ENCODE measurements at regions not wholly inside any gene's neighbourhood (a gene's known extent, or its start where the extent isn't known, plus 50 kb on each side); places are given as distances from the start of the nearest gene placed in this dataset.
A peak's percentile ranks its signal among the peaks of the same experiment; 100 is the strongest.
"Not testable (repeated sequence)": the region's sequence is repeated elsewhere in the genome, so short reads cannot be mapped to it uniquely, and the experiment has no call there.

DNA sequence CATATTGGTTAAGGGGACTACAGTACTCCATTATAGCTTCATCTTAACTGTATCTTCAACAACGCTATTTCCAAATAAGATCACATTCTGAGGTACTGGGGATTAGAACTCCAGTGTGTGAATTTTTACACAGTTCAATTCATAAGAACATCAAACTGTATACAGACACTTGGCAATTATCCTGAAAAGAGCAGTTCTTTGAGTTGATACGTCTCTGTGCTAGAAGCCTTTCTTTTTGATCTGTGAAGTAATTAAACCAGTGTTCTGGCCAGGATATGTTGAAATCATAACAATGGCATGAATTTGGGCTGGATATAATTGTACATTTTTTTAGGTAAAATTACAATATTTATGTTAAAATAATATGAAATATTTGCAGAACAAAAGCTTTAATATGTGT lies 93.5 kb upstream of the ITPRID2 start:
- Histone ChIP-seq H3K4me3 (no peak overlapping the region), H4K20me1 (ENCODE audit: insufficient read depth) (no peaks in the 10 kb centered on the region), H3F3A (ENCODE audit: insufficient read depth) (no peaks in the 10 kb centered on the region), H3K36me3 (ENCODE audit: low read depth) (no peaks in the 10 kb centered on the region), H3K9ac (no peak overlapping the region), H3K9me3 (ENCODE audit: low read depth) (no peaks in the 10 kb centered on the region), H2AFZ (no peak overlapping the region), H3K4me2 (ENCODE audit: unreplicated experiment) (no peak overlapping the region), H3K27ac (no peak overlapping the region), H3K9me2 (ENCODE audit: insufficient read depth) (no peaks in the 10 kb centered on the region), H3K27me3 (replicated peaks; ENCODE audit: insufficient read depth) (no peaks in the 10 kb centered on the region), H3K79me2 (ENCODE audit: insufficient read depth) (no peaks in the 10 kb centered on the region), H3K4me1 (ENCODE audit: insufficient read depth) (no peaks in the 10 kb centered on the region)
- TF ChIP-seq EZH2 (IDR thresholded peaks at IDR 0.05; ENCODE audit: insufficient read depth, poor library complexity, severe bottlenecking) (no peak), EZH2phosphoT487 (IDR thresholded peaks at IDR 0.05; ENCODE audit: insufficient read depth, low read depth) (no peak)
- in situ Hi-C loops (cut with MboI) = no loop called here
- DNase-seq = no peak
- 82 to 83% methylated on average over 2 of the region's 2 CpGs for WGBS, 2 experiments (ENCODE audit: low coverage in 1 of 2, low lambda C conversion rate in 2 of 2, missing lambda C conversion rate in 2 of 2)

DNA sequence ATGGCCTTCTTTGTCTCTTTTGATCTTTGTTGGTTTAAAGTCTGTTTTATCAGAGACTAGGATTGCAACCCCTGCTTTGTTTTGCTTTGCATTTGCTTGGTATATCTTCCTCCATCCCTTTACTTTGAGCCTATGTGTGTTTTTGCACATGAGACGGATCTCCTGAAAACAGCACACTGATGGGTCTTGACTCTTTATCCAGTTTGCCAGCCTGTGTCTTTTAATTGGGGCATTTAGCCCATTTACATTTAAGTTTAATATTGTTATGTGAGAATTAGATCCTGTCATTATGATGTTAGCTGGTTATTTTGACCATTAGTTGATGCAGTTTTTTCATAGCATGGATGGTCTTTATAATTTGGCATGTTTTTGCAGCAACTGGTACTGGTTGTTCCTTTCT lies 89.2 kb upstream of the ITPRID2 start:
- H3K4me3 ChIP-seq; DNase-seq; H3K27ac ChIP-seq; H3K79me2 ChIP-seq (ENCODE audit: insufficient read depth); H3K36me3 ChIP-seq (ENCODE audit: low read depth); H3K9me3 ChIP-seq (ENCODE audit: low read depth); H3K4me2 ChIP-seq (ENCODE audit: unreplicated experiment); H3K9me2 ChIP-seq (ENCODE audit: insufficient read depth); in situ Hi-C loops (cut with MboI); H3K27me3 ChIP-seq (replicated peaks; ENCODE audit: insufficient read depth); H3K9ac ChIP-seq; H2AFZ ChIP-seq; H4K20me1 ChIP-seq (ENCODE audit: insufficient read depth): not testable (repeated sequence)
- Histone ChIP-seq H3F3A (ENCODE audit: insufficient read depth) (peaks cover 16% of the 10 kb centered on the region), H3K4me1 (ENCODE audit: insufficient read depth) (peaks cover 17% of the 10 kb centered on the region)
- 90 to 100% methylated on average over 1 of the region's 1 CpG for WGBS, 2 experiments (ENCODE audit: low coverage in 1 of 2, low lambda C conversion rate in 2 of 2, missing lambda C conversion rate in 2 of 2)

DNA sequence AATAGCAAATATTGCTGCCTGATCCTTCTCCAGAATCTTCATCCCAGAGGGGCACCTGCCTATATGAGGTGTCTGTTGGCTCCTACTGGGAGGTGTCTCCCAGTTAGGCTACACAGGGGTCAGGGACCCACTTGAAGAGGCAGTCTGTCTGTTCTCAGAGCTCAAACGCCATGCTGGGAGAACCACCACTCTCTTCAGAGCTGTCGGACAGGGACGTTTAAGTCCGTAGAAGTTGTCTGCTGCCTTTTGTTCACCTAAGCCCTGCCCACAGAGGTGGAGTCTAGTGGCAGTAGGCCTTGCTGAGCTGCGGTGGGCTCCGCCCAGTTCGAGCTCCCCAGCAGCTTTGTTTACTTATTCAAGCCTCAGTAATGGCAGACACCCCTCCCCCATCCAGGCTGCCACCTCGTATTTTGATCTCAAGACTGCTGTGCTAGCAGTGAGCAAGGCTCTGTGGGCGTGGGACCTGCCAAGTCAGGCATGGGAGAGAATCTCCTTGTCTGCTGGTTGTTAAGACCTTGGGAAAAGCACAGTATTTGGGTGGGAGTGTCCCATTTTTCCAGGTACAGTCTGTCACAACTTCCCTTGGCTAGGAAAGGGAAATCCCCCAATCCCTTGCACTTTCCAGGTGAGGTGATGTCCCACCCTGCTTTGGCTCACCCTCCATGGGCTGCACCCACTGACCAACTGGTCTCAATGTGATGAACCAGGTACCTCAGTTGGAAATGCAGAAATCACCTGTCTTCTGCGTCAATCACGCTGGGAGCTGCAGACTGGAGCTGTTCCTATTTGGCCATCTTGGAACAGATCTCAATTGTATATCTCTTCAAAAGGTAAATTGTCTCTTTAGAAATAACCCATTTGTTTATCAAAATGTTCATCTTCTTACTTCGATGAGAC lies 87.4 kb upstream of the ITPRID2 start:
- H3K27me3 ChIP-seq (replicated peaks; ENCODE audit: insufficient read depth); H3K9me3 ChIP-seq (ENCODE audit: low read depth); H3K4me2 ChIP-seq (ENCODE audit: unreplicated experiment); H3K9me2 ChIP-seq (ENCODE audit: insufficient read depth); DNase-seq; H3K36me3 ChIP-seq (ENCODE audit: low read depth); H3K9ac ChIP-seq; H2AFZ ChIP-seq; H3K27ac ChIP-seq; H3K4me3 ChIP-seq; in situ Hi-C loops (cut with MboI); H4K20me1 ChIP-seq (ENCODE audit: insufficient read depth); H3K79me2 ChIP-seq (ENCODE audit: insufficient read depth): not testable (repeated sequence)
- 71 to 72% methylated on average over 12 of the region's 12 CpGs for WGBS, 2 experiments (ENCODE audit: low coverage in 1 of 2, low lambda C conversion rate in 2 of 2, missing lambda C conversion rate in 2 of 2)
- peaks cover 17% of the 10 kb centered on the region for H3K4me1 ChIP-seq (ENCODE audit: insufficient read depth)
- H3F3A ChIP-seq (ENCODE audit: insufficient read depth) = peaks cover 16% of the 10 kb centered on the region

DNA sequence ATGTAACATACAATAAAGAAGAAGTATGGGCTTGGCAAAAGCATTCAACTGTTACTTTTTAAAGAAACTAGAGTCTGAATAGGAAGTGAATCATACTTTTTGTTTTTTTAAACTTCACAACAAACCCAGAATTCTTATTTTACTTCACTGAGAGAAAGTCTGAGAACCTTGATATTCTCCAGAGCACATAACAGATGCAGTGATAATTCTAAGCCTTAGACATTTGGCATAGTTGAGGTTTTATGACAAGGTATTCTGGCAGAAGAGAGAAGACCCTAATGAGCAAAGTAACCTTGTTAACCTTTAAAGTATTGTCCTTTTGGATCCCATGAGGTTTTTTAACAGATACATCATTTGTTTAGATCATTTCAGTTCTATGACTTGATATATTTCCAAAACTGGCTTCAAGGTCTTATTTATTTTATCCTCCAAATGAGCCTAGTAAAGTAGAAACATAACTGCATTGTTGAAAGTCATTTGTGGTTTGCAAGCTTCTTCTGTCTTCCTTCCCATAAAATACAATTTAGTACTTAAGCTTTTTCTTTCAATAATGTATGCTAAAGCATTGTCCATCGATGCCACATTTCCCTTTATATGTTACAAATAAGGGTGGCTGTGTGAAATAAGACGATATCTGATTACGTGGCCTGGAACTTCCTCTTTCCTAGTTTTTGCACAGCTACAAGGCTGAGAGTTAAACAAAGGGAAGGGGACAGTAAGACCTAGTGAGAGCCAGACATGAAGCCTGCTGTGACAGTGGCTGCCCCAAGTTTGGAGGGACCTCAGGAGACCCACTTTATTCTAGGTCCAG lies 86.1 kb upstream of the ITPRID2 start:
- peak overlapping the region; percentile 18 for H3K27ac ChIP-seq
- DNase-seq = peak; percentile 30
- H2AFZ ChIP-seq = peak overlapping the region; percentile 45; the same call in 1 of the 2 replicates
- TF ChIP-seq EZH2phosphoT487 (IDR thresholded peaks at IDR 0.05; ENCODE audit: insufficient read depth, low read depth) (no peak), EZH2 (IDR thresholded peaks at IDR 0.05; ENCODE audit: insufficient read depth, poor library complexity, severe bottlenecking) (no peak)
- H3K79me2 ChIP-seq (ENCODE audit: insufficient read depth) = no peaks in the 10 kb centered on the region
- no peaks in the 10 kb centered on the region for H3K9me3 ChIP-seq (ENCODE audit: low read depth)
- no peaks in the 10 kb centered on the region for H4K20me1 ChIP-seq (ENCODE audit: insufficient read depth)
- H3K4me2 ChIP-seq (ENCODE audit: unreplicated experiment) = peak overlapping the region; percentile 49
- H3K36me3 ChIP-seq (ENCODE audit: low read depth) = no peaks in the 10 kb centered on the region
- H3F3A ChIP-seq (ENCODE audit: insufficient read depth) = peaks cover 16% of the 10 kb centered on the region
- H3K9ac ChIP-seq = no peak overlapping the region
- no peak overlapping the region; the same call in 1 of the 2 replicates for H3K4me3 ChIP-seq
- H3K4me1 ChIP-seq (ENCODE audit: insufficient read depth) = peaks cover 18% of the 10 kb centered on the region
- in situ Hi-C loops (cut with MboI) = no loop called here
- no peaks in the 10 kb centered on the region for H3K27me3 ChIP-seq (replicated peaks; ENCODE audit: insufficient read depth)
- 43 to 64% methylated on average over 3 of the region's 3 CpGs for WGBS, 2 experiments (ENCODE audit: low coverage in 1 of 2, low lambda C conversion rate in 2 of 2, missing lambda C conversion rate in 2 of 2)
- no peaks in the 10 kb centered on the region for H3K9me2 ChIP-seq (ENCODE audit: insufficient read depth)

Measured in GM23248 (cell line).